ENCODE measurements at regions not wholly inside any gene's neighbourhood (a gene's known extent, or its start where the extent isn't known, plus 50 kb on each side); places are given as distances from the start of the nearest gene placed in this dataset.
"Not testable (repeated sequence)": the region's sequence is repeated elsewhere in the genome, so short reads cannot be mapped to it uniquely, and the experiment has no call there.

DNA sequence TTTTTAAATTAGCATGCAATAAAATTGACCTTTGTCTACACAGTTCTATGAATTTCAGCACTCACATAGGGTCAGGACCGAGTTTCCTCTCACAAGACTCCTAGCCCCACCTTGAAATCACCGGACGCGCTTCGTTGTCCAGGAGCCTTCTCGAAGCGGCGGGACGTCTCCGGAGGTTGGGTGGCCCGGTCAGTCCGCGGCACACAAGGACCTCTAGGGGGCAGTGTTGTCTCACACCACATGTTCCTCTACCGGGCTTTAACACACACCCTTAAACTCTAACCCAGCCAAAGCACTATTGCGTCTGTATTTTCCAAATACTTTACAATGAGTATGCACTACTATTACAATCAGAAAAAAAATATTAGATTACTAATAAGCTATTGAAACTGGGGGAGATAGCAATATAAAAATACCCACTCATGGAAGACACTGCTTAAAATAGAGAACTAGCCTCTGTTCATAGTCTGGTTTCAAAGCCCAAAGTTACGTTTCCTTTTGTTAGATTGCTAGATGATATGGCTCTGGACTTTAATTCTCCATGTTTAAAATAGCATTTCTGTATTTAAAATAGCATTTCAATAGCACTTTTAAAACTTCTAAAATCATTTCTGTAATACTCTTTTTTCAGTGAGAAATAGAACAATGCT, 56.0 kb upstream of the NUTM2D start:
- not testable (repeated sequence) for TF ChIP-seq EZH2phosphoT487 (IDR thresholded peaks at IDR 0.05; ENCODE audit: borderline replicate concordance); POLR2A (IDR thresholded peaks at IDR 0.05; ENCODE audit: borderline replicate concordance, extremely low read depth, insufficient read depth, insufficient read length); SIN3A (IDR thresholded peaks at IDR 0.05; ENCODE audit: low read depth); EZH2 (IDR thresholded peaks at IDR 0.05); POLR2AphosphoS5 (IDR thresholded peaks at IDR 0.05; ENCODE audit: low read depth, low read length); RAD21 (IDR thresholded peaks at IDR 0.05; ENCODE audit: low read depth); ELF1 (IDR thresholded peaks at IDR 0.05; ENCODE audit: borderline replicate concordance, low read depth); ZNF274 (IDR thresholded peaks at IDR 0.05; ENCODE audit: low read depth, low read length); FOSL1 (IDR thresholded peaks at IDR 0.05; ENCODE audit: low read depth)
- TF ChIP-seq, protein P1, sequence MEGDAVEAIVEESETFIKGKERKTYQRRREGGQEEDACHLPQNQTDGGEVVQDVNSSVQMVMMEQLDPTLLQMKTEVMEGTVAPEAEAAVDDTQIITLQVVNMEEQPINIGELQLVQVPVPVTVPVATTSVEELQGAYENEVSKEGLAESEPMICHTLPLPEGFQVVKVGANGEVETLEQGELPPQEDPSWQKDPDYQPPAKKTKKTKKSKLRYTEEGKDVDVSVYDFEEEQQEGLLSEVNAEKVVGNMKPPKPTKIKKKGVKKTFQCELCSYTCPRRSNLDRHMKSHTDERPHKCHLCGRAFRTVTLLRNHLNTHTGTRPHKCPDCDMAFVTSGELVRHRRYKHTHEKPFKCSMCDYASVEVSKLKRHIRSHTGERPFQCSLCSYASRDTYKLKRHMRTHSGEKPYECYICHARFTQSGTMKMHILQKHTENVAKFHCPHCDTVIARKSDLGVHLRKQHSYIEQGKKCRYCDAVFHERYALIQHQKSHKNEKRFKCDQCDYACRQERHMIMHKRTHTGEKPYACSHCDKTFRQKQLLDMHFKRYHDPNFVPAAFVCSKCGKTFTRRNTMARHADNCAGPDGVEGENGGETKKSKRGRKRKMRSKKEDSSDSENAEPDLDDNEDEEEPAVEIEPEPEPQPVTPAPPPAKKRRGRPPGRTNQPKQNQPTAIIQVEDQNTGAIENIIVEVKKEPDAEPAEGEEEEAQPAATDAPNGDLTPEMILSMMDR (IDR thresholded peaks at IDR 0.05 in 2 of 3, conservative IDR thresholded peaks at IDR 0.05 in 1 of 3; ENCODE audit: borderline replicate concordance in 1 of 3, insufficient read depth in 1 of 3, low read depth in 2 of 3, low read length in 2 of 3): 0 out of 6 replicates have a peak, but pooled peaks of 1 of the 3 experiments have one; percentile 6

Measured in HCT116 (cell line).